ENCODE measurements at regions not wholly inside any gene's neighbourhood (a gene's known extent, or its start where the extent isn't known, plus 50 kb on each side); places are given as distances from the start of the nearest gene placed in this dataset.

DNA sequence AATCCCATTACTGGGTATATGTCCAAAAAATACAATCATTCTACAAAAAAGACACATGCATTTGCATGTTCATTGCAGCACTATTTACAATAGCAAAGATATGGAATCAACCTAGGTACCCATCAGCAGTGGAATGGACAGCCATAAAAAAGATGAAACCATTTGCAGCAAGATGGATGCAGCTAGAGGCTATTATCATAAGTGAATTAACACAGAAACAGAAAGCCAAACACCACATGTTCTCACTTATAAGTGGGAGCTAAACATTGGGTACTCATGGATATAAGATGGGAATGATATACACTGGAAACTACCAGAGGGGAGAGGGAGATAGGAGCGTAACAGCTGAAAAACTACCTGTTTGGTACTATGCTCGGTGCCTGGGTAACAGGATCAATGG, 154.0 kb downstream of the TMEM26 start:
- Histone ChIP-seq H3K27ac (ENCODE audit: low read depth in 2 of 2, low read length in 2 of 2) (no peak overlapping the region), H3K4me1 (ENCODE audit: control insufficient read depth in 2 of 2, insufficient read depth in 2 of 2, low read length in 2 of 2) (no peaks in the 10 kb centered on the region), H3K27me3 (ENCODE audit: control insufficient read depth in 2 of 2, insufficient read depth in 2 of 2, low read length in 2 of 2) (no peaks in the 10 kb centered on the region), H3K36me3 (ENCODE audit: control insufficient read depth in 2 of 2, insufficient read depth in 2 of 2, low read length in 2 of 2) (no peaks in the 10 kb centered on the region), H3K9me3 (ENCODE audit: control insufficient read depth in 2 of 2, low read length in 2 of 2) (no peaks in the 10 kb centered on the region), H3K4me3 (ENCODE audit: low read length in 2 of 2) (no peak overlapping the region), H3K9ac (ENCODE audit: low read depth in 1 of 2, low read length in 2 of 2) (no peak overlapping the region)

- H3K4me1 ChIP-seq (ENCODE audit: control insufficient read depth in 2 of 2, insufficient read depth in 2 of 2, low read length in 2 of 2), result no peaks in the 10 kb centered on the region
- H3K9me3 ChIP-seq (ENCODE audit: control insufficient read depth in 2 of 2, low read length in 2 of 2), result no peaks in the 10 kb centered on the region
- no peaks in the 10 kb centered on the region for H3K36me3 ChIP-seq (ENCODE audit: control insufficient read depth in 2 of 2, insufficient read depth in 2 of 2, low read length in 2 of 2)
Measured at GRCh38 chr10:61298194-61298593, 155.0 kb downstream of the TMEM26 start.

GRCh38 chr10:61296161-61296560, 157.0 kb downstream of the TMEM26 start:
- H3K36me3 ChIP-seq (ENCODE audit: control insufficient read depth in 2 of 2, insufficient read depth in 2 of 2, low read length in 2 of 2), result no peaks in the 10 kb centered on the region
- H3K4me3 ChIP-seq (ENCODE audit: low read length in 2 of 2), result no peak overlapping the region
- H3K9me3 ChIP-seq (ENCODE audit: control insufficient read depth in 2 of 2, low read length in 2 of 2), result no peaks in the 10 kb centered on the region
- no peaks in the 10 kb centered on the region for H3K27me3 ChIP-seq (ENCODE audit: control insufficient read depth in 2 of 2, insufficient read depth in 2 of 2, low read length in 2 of 2)
- no peaks in the 10 kb centered on the region for H3K4me1 ChIP-seq (ENCODE audit: control insufficient read depth in 2 of 2, insufficient read depth in 2 of 2, low read length in 2 of 2)
- no peak overlapping the region for H3K27ac ChIP-seq (ENCODE audit: low read depth in 2 of 2, low read length in 2 of 2)
- no peak overlapping the region for H3K9ac ChIP-seq (ENCODE audit: low read depth in 1 of 2, low read length in 2 of 2)

More at GRCh38 chr10:61298194-61298593, 155.0 kb downstream of the TMEM26 start:
- Histone ChIP-seq H3K9ac (ENCODE audit: low read depth in 1 of 2, low read length in 2 of 2) (no peak overlapping the region), H3K27ac (ENCODE audit: low read depth in 2 of 2, low read length in 2 of 2) (no peak overlapping the region), H3K27me3 (ENCODE audit: control insufficient read depth in 2 of 2, insufficient read depth in 2 of 2, low read length in 2 of 2) (no peaks in the 10 kb centered on the region), H3K4me3 (ENCODE audit: low read length in 2 of 2) (no peak overlapping the region)

GRCh38 chr10:61294131-61294530, 159.1 kb downstream of the TMEM26 start:
- Histone ChIP-seq H3K9ac (ENCODE audit: low read depth in 1 of 2, low read length in 2 of 2) (no peak overlapping the region), H3K4me1 (ENCODE audit: control insufficient read depth in 2 of 2, insufficient read depth in 2 of 2, low read length in 2 of 2) (no peaks in the 10 kb centered on the region), H3K27ac (ENCODE audit: low read depth in 2 of 2, low read length in 2 of 2) (no peak overlapping the region), H3K4me3 (ENCODE audit: low read length in 2 of 2) (no peak overlapping the region), H3K27me3 (ENCODE audit: control insufficient read depth in 2 of 2, insufficient read depth in 2 of 2, low read length in 2 of 2) (no peaks in the 10 kb centered on the region), H3K9me3 (ENCODE audit: control insufficient read depth in 2 of 2, low read length in 2 of 2) (no peaks in the 10 kb centered on the region), H3K36me3 (ENCODE audit: control insufficient read depth in 2 of 2, insufficient read depth in 2 of 2, low read length in 2 of 2) (no peaks in the 10 kb centered on the region)

DNA sequence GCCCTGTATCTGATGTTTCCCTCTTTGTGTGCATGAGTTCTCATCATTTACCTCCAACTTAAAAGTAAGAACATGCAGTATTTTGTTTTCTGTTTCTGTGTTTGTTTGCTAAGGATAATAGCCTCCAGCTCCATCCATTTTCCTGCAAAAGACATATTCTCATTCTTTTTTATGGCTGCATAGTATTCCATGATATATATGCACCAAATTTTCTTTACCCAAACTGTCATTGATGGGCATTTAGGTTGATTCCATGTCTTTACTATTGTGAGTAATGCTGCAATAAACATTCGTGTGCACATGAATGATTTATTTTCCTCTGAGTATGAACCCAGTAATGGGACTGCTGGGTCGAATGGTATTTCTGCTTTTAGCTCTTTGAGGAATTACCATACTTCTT, 163.4 kb downstream of the TMEM26 start:
- H3K9ac ChIP-seq (ENCODE audit: low read depth in 1 of 2, low read length in 2 of 2), result no peak overlapping the region
- H3K4me1 ChIP-seq (ENCODE audit: control insufficient read depth in 2 of 2, insufficient read depth in 2 of 2, low read length in 2 of 2), result no peaks in the 10 kb centered on the region
- H3K4me3 ChIP-seq (ENCODE audit: low read length in 2 of 2), result no peak overlapping the region
- H3K27ac ChIP-seq (ENCODE audit: low read depth in 2 of 2, low read length in 2 of 2), result no peak overlapping the region
- H3K9me3 ChIP-seq (ENCODE audit: control insufficient read depth in 2 of 2, low read length in 2 of 2), result no peaks in the 10 kb centered on the region
- no peaks in the 10 kb centered on the region for H3K27me3 ChIP-seq (ENCODE audit: control insufficient read depth in 2 of 2, insufficient read depth in 2 of 2, low read length in 2 of 2)
- H3K36me3 ChIP-seq (ENCODE audit: control insufficient read depth in 2 of 2, insufficient read depth in 2 of 2, low read length in 2 of 2), result no peaks in the 10 kb centered on the region

- no peaks in the 10 kb centered on the region for H3K4me1 ChIP-seq (ENCODE audit: control insufficient read depth in 2 of 2, insufficient read depth in 2 of 2, low read length in 2 of 2)
- H3K27ac ChIP-seq (ENCODE audit: low read depth in 2 of 2, low read length in 2 of 2), result no peak overlapping the region
- no peak overlapping the region for H3K4me3 ChIP-seq (ENCODE audit: low read length in 2 of 2)
- no peak overlapping the region for H3K9ac ChIP-seq (ENCODE audit: low read depth in 1 of 2, low read length in 2 of 2)
- no peaks in the 10 kb centered on the region for H3K27me3 ChIP-seq (ENCODE audit: control insufficient read depth in 2 of 2, insufficient read depth in 2 of 2, low read length in 2 of 2)
- no peaks in the 10 kb centered on the region for H3K36me3 ChIP-seq (ENCODE audit: control insufficient read depth in 2 of 2, insufficient read depth in 2 of 2, low read length in 2 of 2)
- no peaks in the 10 kb centered on the region for H3K9me3 ChIP-seq (ENCODE audit: control insufficient read depth in 2 of 2, low read length in 2 of 2)
Measured at GRCh38 chr10:61286686-61287085, 166.5 kb downstream of the TMEM26 start.

GRCh38 chr10:61285749-61286148, 167.4 kb downstream of the TMEM26 start:
- Histone ChIP-seq H3K27ac (ENCODE audit: low read depth in 2 of 2, low read length in 2 of 2) (no peak overlapping the region), H3K36me3 (ENCODE audit: control insufficient read depth in 2 of 2, insufficient read depth in 2 of 2, low read length in 2 of 2) (no peaks in the 10 kb centered on the region), H3K9ac (ENCODE audit: low read depth in 1 of 2, low read length in 2 of 2) (no peak overlapping the region), H3K4me3 (ENCODE audit: low read length in 2 of 2) (no peak overlapping the region), H3K27me3 (ENCODE audit: control insufficient read depth in 2 of 2, insufficient read depth in 2 of 2, low read length in 2 of 2) (no peaks in the 10 kb centered on the region), H3K4me1 (ENCODE audit: control insufficient read depth in 2 of 2, insufficient read depth in 2 of 2, low read length in 2 of 2) (no peaks in the 10 kb centered on the region), H3K9me3 (ENCODE audit: control insufficient read depth in 2 of 2, low read length in 2 of 2) (no peaks in the 10 kb centered on the region)

- Histone ChIP-seq H3K27ac (ENCODE audit: low read depth in 2 of 2, low read length in 2 of 2) (no peak overlapping the region), H3K9me3 (ENCODE audit: control insufficient read depth in 2 of 2, low read length in 2 of 2) (no peaks in the 10 kb centered on the region), H3K27me3 (ENCODE audit: control insufficient read depth in 2 of 2, insufficient read depth in 2 of 2, low read length in 2 of 2) (no peaks in the 10 kb centered on the region), H3K4me3 (ENCODE audit: low read length in 2 of 2) (no peak overlapping the region), H3K36me3 (ENCODE audit: control insufficient read depth in 2 of 2, insufficient read depth in 2 of 2, low read length in 2 of 2) (no peaks in the 10 kb centered on the region), H3K9ac (ENCODE audit: low read depth in 1 of 2, low read length in 2 of 2) (no peak overlapping the region), H3K4me1 (ENCODE audit: control insufficient read depth in 2 of 2, insufficient read depth in 2 of 2, low read length in 2 of 2) (no peaks in the 10 kb centered on the region)
Measured at GRCh38 chr10:61284222-61284890, 168.8 kb downstream of the TMEM26 start.

DNA sequence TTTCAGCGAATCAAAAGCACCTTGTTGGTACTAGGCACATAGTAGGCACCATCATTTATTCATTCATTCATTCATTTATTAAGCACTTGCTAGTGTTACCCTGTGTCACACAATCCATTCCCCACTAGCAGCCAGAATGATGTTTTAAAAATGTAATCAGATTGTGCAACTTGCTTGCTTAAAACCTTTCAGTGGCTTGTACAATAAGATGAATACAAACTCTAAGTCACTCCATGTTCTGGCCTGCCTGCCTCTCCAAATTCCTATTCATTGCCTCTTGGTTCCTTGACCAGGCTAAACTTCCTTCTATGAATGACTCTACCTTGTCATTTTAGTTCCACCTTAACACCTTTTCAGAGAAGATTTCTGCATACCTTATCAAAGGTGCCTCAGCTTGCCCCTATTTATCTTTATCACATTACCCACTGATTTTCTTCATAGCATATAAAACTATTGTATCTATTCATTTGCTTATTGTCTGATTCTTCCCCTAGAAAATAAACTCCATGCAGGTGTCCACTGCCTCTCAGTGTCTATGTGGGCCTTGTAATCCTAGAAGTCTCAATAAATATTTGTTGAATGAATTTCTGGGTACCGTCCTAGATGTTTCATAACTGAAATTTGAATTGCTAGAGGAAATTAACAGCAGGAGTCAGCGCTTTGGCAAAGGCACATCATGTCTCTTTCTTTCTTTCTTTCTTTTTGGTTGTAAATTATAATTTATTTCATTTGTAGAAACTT, 169.5 kb downstream of the TMEM26 start:
- no peaks in the 10 kb centered on the region for H3K4me1 ChIP-seq (ENCODE audit: control insufficient read depth in 2 of 2, insufficient read depth in 2 of 2, low read length in 2 of 2)
- H3K36me3 ChIP-seq (ENCODE audit: control insufficient read depth in 2 of 2, insufficient read depth in 2 of 2, low read length in 2 of 2), result no peaks in the 10 kb centered on the region
- no peaks in the 10 kb centered on the region for H3K27me3 ChIP-seq (ENCODE audit: control insufficient read depth in 2 of 2, insufficient read depth in 2 of 2, low read length in 2 of 2)
- no peaks in the 10 kb centered on the region for H3K9me3 ChIP-seq (ENCODE audit: control insufficient read depth in 2 of 2, low read length in 2 of 2)
- H3K4me3 ChIP-seq (ENCODE audit: low read length in 2 of 2), result no peak overlapping the region
- H3K27ac ChIP-seq (ENCODE audit: low read depth in 2 of 2, low read length in 2 of 2), result no peak overlapping the region
- no peak overlapping the region for H3K9ac ChIP-seq (ENCODE audit: low read depth in 1 of 2, low read length in 2 of 2)

DNA sequence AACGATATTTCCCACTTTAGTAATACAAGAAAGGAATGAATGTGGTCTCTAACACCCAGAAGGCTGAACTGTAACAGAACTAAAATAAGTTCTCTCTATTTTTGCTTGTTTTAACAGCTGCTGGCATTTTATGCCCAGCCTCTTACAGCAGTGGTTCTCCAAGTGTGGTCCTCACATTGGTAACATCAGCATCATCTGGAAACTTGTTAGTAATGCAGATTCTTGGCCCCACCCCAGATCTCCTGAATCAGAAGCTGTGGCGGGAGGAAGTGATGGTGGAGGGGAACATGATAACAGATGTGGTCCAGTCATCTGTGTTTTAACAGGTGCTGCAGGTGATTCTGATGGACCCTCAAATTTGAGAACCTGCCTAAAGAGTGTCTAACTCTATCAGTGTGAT, 170.1 kb downstream of the TMEM26 start:
- Histone ChIP-seq H3K36me3 (ENCODE audit: control insufficient read depth in 2 of 2, insufficient read depth in 2 of 2, low read length in 2 of 2) (no peaks in the 10 kb centered on the region), H3K27ac (ENCODE audit: low read depth in 2 of 2, low read length in 2 of 2) (no peak overlapping the region), H3K27me3 (ENCODE audit: control insufficient read depth in 2 of 2, insufficient read depth in 2 of 2, low read length in 2 of 2) (no peaks in the 10 kb centered on the region), H3K9ac (ENCODE audit: low read depth in 1 of 2, low read length in 2 of 2) (no peak overlapping the region), H3K4me3 (ENCODE audit: low read length in 2 of 2) (no peak overlapping the region), H3K9me3 (ENCODE audit: control insufficient read depth in 2 of 2, low read length in 2 of 2) (no peaks in the 10 kb centered on the region), H3K4me1 (ENCODE audit: control insufficient read depth in 2 of 2, insufficient read depth in 2 of 2, low read length in 2 of 2) (no peaks in the 10 kb centered on the region)
